GM19035 (cell line): ENCODE measurements at regions not wholly inside any gene's neighbourhood (a gene's known extent, or its start where the extent isn't known, plus 50 kb on each side); places are given as distances from the start of the nearest gene placed in this dataset.

Experiments used
- ATAC-seq: cut with Tn5 transposase; IDR thresholded peaks from one replicate; pipeline ENCODE4 v1.9.1; 2021; ENCODE audit not compliant: unreplicated experiment

- no peak for ATAC-seq
Measured at GRCh38 chr5:99928490-99928889, 606.7 kb upstream of the FAM174A start.

GRCh38 chr5:99926463-99926862 lies 608.7 kb upstream of the FAM174A start:
- no peak for ATAC-seq

- ATAC-seq = no peak
Measured at GRCh38 chr5:99922386-99922785, 612.8 kb upstream of the FAM174A start.

GRCh38 chr5:99911971-99912370 lies 623.2 kb upstream of the FAM174A start:
- ATAC-seq = no peak

- ATAC-seq = no peak
Measured at GRCh38 chr5:99906776-99907175, 628.4 kb upstream of the FAM174A start.

GRCh38 chr5:99901972-99902371 lies 633.2 kb upstream of the FAM174A start:
- ATAC-seq = no peak

GRCh38 chr5:99900302-99900852 lies 634.8 kb upstream of the FAM174A start:
- no peak for ATAC-seq

- ATAC-seq = no peak
Measured at GRCh38 chr5:99879791-99880511, 655.2 kb upstream of the FAM174A start.

- no peak for ATAC-seq
Measured at GRCh38 chr5:99878830-99879229, 656.3 kb upstream of the FAM174A start.

- peak; percentile 67 for ATAC-seq
Measured at GRCh38 chr5:99866740-99867139, 668.4 kb upstream of the FAM174A start.

GRCh38 chr5:99865159-99865558 lies 670.0 kb upstream of the FAM174A start:
- ATAC-seq = no peak

- ATAC-seq = no peak
Measured at GRCh38 chr5:99835791-99836190, 699.4 kb upstream of the FAM174A start.

- no peak for ATAC-seq
Measured at GRCh38 chr5:99827136-99827535, 708.0 kb upstream of the FAM174A start.

- no peak for ATAC-seq
Measured at GRCh38 chr5:99817796-99818195, 717.4 kb upstream of the FAM174A start.

GRCh38 chr5:99814321-99815063 lies 720.7 kb upstream of the FAM174A start:
- no peak for ATAC-seq

- ATAC-seq = no peak
Measured at GRCh38 chr5:99808657-99809230, 726.4 kb upstream of the FAM174A start.

GRCh38 chr5:99807346-99807745 lies 727.8 kb upstream of the FAM174A start:
- no peak for ATAC-seq

- ATAC-seq = no peak
Measured at GRCh38 chr5:99795031-99795430, 740.1 kb upstream of the FAM174A start.

- no peak for ATAC-seq
Measured at GRCh38 chr5:99788482-99788881, 746.7 kb upstream of the FAM174A start.

GRCh38 chr5:99775189-99775588 lies 760.0 kb upstream of the FAM174A start:
- ATAC-seq = no peak

- ATAC-seq = no peak
Measured at GRCh38 chr5:99773290-99773689, 761.9 kb upstream of the FAM174A start.

GRCh38 chr5:99771296-99771695 lies 763.9 kb upstream of the FAM174A start:
- ATAC-seq = no peak
